ENCODE measurements at regions not wholly inside any gene's neighbourhood (a gene's known extent, or its start where the extent isn't known, plus 50 kb on each side); places are given as distances from the start of the nearest gene placed in this dataset.

- TF ChIP-seq ZNF318 (CRISPR knock-in tag; IDR thresholded peaks at IDR 0.05) (no peak), ZNF335 (CRISPR knock-in tag; IDR thresholded peaks at IDR 0.05) (no peak), SYNCRIP (IDR thresholded peaks at IDR 0.05; ENCODE audit: insufficient read depth, low read depth, low read length) (no peak), PCBP1 (IDR thresholded peaks at IDR 0.05; ENCODE audit: borderline replicate concordance, low read depth, low read length) (no peak), IRF2 (CRISPR knock-in tag; IDR thresholded peaks at IDR 0.05) (peak; percentile 63), PRPF4 (IDR thresholded peaks at IDR 0.05; ENCODE audit: low read depth, low read length, poor library complexity, severe bottlenecking) (no peak), ISX (CRISPR knock-in tag; conservative IDR thresholded peaks at IDR 0.05) (no peak), XBP1 (CRISPR knock-in tag; IDR thresholded peaks at IDR 0.05) (0 out of 2 replicates have a peak, but pooled peaks have one; percentile 24), U2AF1 (optimal IDR thresholded peaks at IDR 0.05; ENCODE audit: low read depth, low read length) (no peak), IRX3 (CRISPR knock-in tag; IDR thresholded peaks at IDR 0.05; ENCODE audit: borderline replicate concordance, low read depth) (no peak), ZNF20 (CRISPR knock-in tag; IDR thresholded peaks at IDR 0.05) (no peak), ADNP (CRISPR knock-in tag; IDR thresholded peaks at IDR 0.05) (no peak), ARID2 (CRISPR knock-in tag; IDR thresholded peaks at IDR 0.05; ENCODE audit: borderline replicate concordance) (no peak), ZNF567 (CRISPR knock-in tag; IDR thresholded peaks at IDR 0.05; ENCODE audit: borderline replicate concordance) (no peak), ZNF576 (CRISPR knock-in tag; IDR thresholded peaks at IDR 0.05) (no peak), ZMAT5 (CRISPR knock-in tag; IDR thresholded peaks at IDR 0.05; ENCODE audit: borderline replicate concordance, low read depth) (no peak)
These were observed 148.0 kb upstream of the TBL1XR1 start (continued) for GRCh38 chr3:177345049-177345972.
